ENCODE measurements at regions not wholly inside any gene's neighbourhood (a gene's known extent, or its start where the extent isn't known, plus 50 kb on each side); places are given as distances from the start of the nearest gene placed in this dataset.

DNA sequence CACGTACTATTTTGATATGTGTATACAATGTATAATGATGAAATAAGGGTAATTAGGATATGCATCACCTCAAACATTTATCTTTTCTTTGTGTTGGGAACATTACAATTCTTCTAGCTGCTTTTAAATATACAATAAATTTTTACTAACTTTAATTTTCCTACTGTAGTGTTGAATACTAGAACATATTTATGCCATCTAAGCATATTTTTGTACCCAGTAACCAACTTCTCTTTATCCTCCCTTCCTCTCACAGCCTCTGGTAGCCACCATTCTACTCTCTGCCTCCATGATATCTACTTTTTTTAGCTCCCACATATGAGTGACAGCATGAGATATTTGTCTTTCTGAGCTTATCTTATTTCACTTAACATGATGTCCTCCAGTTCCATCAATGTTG, 468.0 kb downstream of the COL11A1 start:
- DNase-seq (ENCODE audit: low read depth), result no peak
- no peak overlapping the region for H3K4me3 ChIP-seq (ENCODE audit: low read depth, low read length)
- no peak for TF ChIP-seq CTCF (IDR thresholded peaks at IDR 0.05; ENCODE audit: control insufficient read depth, extremely low read depth, insufficient read depth)

DNA sequence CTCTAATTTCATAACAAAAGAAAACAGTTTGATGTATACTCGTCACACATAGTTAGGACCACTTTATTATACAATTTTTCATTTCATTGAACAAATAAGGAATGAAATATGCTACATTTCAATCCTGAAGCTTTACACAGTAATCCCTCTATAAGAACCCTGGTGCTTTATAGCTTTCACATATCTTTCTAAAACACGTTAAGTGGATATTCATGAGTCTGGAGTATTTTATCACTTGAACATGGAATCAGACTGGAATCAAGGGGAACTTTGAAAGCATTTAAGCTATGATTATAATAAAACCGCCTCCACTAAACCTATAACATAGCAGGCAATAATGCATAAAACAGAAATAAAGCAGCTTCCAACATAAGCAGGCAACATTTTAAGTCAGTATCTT, 476.6 kb downstream of the COL11A1 start:
- no peak for DNase-seq (ENCODE audit: low read depth)
- TF ChIP-seq CTCF (IDR thresholded peaks at IDR 0.05; ENCODE audit: control insufficient read depth, extremely low read depth, insufficient read depth), result no peak
- no peak overlapping the region for H3K4me3 ChIP-seq (ENCODE audit: low read depth, low read length)

DNA sequence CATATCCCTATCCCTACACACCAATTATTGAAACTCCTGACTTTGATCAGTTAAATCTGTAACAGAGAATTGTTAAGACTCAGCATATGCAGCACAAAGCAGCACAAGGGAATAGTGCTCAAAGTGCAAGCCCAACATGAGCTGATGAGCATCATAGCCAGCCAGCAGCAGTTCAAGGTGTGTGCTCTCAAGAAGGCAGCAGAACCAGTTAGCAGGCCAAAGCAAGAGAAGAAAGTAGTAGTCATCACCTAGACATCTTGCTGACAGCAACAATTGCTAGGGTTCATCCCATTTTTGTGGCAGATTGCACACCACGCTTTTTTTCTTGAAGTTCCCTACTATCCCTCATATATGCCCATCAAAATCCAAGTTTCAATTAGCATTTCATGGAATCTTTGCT, 478.3 kb downstream of the COL11A1 start:
- no peak for DNase-seq (ENCODE audit: low read depth)
- no peak for TF ChIP-seq CTCF (IDR thresholded peaks at IDR 0.05; ENCODE audit: control insufficient read depth, extremely low read depth, insufficient read depth)
- H3K4me3 ChIP-seq (ENCODE audit: low read depth, low read length), result no peak overlapping the region

DNA sequence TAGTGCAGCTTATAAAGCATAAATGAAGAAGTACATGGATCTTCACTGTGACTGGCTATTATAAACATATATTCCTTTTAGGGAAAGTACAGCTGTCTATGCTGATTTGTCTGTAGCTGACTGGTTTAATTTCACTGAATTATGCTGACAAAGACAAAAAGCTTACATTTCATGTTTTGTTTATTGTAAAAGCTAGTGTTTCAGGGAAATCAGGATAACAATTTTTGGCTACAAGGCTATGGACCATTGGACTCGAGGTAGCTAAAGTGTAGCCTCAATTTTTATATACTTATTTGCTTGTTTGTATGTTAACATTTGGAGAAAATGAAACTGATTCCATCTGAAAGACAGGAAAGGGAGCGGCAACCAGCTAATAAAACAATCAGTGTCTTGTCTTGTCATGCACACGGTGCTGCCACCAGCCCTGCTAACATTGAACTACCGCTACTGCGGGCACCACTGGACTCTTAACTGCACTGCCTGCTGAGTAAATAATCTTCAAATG, 480.2 kb downstream of the COL11A1 start:
- no peak for DNase-seq (ENCODE audit: low read depth)
- 0 out of 2 replicates have a peak, but pooled peaks have one; percentile 17 for TF ChIP-seq CTCF (IDR thresholded peaks at IDR 0.05; ENCODE audit: control insufficient read depth, extremely low read depth, insufficient read depth)
- H3K4me3 ChIP-seq (ENCODE audit: low read depth, low read length), result no peak overlapping the region

GRCh38 chr1:102627145-102627544, 481.2 kb downstream of the COL11A1 start:
- no peak for DNase-seq (ENCODE audit: low read depth)
- TF ChIP-seq CTCF (IDR thresholded peaks at IDR 0.05; ENCODE audit: control insufficient read depth, extremely low read depth, insufficient read depth), result no peak
- no peak overlapping the region for H3K4me3 ChIP-seq (ENCODE audit: low read depth, low read length)

DNA sequence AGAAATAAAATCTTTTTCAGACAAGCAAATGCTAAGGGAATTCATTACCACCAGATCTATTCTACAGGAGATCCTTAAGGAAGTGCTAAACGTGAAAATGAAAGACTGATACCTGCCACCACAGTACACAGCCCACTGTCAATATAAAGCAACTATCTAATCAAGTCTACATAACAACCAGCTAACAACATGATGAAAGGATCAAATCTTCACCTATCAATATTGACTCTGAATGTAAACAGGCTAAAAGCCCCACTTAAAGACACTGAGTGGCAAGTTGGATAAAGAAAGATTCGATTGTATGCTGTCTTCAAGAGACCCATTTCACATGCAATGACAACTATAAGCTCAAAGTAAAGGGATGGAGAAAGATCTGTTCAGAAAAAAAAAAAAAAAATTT, 492.4 kb downstream of the COL11A1 start:
- H3K4me3 ChIP-seq (ENCODE audit: low read depth, low read length), result no peak overlapping the region
- TF ChIP-seq CTCF (IDR thresholded peaks at IDR 0.05; ENCODE audit: control insufficient read depth, extremely low read depth, insufficient read depth), result no peak
- DNase-seq (ENCODE audit: low read depth), result no peak

DNA sequence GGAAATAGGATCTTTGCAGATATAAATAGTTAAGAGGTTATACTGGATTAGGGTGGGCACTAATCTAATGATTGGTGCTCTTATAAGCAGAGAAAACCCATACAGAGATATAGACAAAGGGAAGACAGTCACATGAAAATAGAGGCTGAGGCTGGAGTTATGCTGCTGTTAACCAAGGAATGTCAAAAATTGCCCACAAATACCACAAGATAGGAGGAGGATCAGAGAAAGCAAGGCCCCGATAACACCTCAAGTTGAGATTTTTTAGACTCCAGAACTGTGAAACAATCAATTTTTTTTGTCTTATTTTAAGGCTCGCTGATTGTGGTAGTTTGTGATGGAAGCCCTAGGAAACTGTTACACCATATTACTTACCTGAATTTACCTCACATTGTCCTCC, 513.2 kb downstream of the COL11A1 start:
- no peak for TF ChIP-seq CTCF (IDR thresholded peaks at IDR 0.05; ENCODE audit: control insufficient read depth, extremely low read depth, insufficient read depth)
- H3K4me3 ChIP-seq (ENCODE audit: low read depth, low read length), result no peak overlapping the region
- no peak for DNase-seq (ENCODE audit: low read depth)
